ENCODE measurements at regions not wholly inside any gene's neighbourhood (a gene's known extent, or its start where the extent isn't known, plus 50 kb on each side); places are given as distances from the start of the nearest gene placed in this dataset.

DNA sequence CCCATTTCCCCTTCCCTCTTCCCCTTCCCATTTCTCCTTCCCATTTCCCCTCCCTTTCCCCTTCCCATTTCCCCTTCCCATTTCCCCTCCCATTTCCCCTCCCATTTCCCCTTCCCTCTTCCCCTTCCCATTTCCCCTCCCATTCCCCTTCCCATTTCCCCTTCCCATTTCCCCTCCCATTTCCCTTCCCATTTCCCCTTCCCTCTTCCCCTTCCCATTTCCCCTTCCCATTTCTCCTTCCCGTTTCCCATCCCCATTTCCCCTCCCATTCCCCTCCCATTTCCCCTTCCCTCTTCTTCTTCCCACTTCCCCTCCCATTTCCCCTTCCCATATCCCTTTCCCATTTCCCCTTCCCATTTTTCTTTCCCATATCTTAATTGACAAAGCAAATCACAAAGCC lies 109.0 kb downstream of the OLFM1 start:
- DNase-seq: no peak

DNA sequence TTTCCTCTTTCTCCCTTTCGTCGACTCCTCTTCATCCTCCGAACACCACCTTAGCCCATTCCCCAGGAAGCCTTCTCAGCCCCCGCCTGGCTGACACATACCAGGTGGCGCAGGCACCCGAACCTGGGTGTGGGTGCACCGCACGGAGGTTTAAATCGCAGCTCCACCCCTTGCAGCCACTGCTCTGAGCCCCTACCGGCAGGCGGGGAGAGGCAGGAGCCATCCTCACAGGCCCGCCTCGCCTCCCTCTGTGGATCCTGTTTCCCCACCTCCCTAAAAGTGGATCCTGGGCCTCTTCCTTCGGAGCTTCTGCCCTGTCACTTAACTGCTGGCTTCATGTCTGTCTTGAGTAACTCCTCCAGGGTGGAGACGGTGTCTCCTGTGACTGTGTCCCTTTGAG lies 110.7 kb downstream of the OLFM1 start:
- DNase-seq: no peak

DNA sequence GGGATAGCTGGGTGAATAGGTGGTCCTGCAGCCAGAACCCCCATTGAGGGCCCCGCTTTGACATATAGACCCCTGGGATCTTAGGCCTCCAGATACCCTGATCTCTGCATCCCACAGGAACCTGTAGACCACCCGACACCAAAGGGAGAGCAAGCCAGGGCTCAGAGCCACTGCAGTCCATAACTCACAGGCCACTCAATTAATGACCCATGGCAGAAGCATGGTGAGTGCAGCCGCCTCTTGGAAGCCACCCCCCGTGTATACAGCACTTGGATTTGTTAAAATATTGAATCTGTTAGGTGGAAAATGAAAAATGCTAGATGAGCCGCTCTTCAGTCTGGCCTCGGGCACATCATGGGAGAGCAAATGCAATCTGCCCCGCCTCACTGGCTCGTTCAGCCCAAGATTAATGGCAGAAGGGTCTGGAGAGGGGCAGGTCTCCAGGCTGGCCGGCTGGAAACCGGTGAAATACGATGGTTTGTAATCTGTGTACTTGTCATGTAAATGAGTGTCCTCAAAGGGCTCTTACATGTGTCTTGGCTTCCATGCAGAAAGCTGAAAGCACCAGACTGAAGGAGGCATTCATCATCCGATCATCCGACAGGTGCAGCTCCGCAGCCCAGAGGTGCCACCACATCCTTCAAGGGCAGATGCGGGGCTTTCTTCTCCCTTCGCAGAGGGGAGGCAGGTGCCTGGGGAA lies 111.3 kb downstream of the OLFM1 start:
- no peak for DNase-seq

DNA sequence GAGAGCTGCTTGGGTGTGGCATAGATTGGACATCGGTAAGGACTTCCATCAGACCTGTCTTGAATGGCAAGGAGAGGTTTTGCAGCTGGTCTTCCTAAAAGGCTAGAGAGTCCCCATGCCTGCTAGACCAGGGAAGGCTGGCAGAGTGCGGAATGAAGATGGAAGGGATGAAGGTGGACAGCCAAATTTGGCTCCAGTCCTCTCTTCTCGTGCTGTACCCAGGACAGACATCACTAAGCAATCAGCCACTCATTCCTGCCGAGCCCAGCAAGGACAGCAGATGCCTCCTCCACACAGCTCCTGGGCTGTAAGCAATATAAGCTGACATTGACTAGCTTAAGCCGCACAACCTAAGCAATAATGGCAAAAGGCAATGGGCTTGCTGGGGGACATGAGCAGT lies 112.0 kb downstream of the OLFM1 start:
- no peak for DNase-seq

DNA sequence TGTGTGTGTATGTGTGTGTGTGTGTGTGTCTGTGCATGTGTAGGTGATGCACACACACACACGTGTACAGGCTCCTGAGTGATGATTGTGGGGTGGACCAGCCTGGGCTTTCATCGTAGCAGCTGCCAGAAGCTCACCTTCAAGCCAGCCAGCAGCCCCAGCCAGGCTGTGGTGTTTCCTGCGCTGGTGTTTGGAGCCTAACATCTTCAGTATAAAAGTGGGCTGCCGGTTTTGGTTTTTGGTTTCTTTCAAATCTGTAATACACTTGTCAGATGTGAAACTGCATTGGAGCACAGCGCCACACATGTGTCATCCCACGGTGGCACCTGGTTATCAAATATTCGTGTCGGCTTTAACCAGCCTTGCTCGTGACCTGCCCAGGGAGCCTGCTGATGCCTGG lies 114.2 kb downstream of the OLFM1 start:
- DNase-seq: no peak

DNA sequence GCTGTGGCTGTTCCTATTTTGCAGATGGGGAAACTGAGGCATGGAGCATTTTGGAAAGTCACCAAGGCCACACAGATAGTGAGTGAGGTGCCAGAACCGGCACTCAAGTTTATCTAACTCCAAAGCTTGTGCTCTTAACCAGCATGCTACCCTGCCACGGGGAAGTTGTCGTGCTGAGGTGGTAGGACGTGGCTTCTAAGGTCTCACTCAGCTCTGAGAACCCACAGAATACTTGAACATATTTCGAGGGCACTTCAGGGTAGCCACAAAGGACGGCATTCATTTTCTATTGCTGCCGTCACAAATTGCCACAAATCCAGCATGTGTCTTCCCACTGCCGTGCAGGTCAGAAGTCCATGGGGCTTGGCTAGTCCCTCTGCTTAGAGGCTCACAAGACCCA lies 116.7 kb downstream of the OLFM1 start:
- DNase-seq: no peak

DNA sequence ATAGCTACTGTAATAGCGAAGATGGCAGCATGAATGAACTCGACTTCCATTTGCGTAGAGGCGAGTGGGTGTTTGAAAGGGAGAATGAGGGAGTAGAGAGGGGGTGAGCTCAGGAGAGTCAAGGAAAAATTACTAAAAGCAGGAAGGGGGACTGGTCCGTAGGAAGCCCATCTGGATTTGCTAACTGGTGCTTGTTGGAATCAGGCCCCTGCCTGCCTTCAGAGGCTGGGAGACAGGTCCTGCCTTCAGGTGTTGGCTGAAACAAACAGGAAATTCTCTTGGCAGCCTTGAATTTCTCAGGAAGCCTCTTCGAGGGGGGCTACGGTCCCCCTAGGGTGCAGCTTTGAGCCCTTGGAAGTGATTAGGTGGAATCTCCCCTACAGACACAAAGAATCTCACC lies 121.7 kb downstream of the OLFM1 start:
- no peak for DNase-seq

DNA sequence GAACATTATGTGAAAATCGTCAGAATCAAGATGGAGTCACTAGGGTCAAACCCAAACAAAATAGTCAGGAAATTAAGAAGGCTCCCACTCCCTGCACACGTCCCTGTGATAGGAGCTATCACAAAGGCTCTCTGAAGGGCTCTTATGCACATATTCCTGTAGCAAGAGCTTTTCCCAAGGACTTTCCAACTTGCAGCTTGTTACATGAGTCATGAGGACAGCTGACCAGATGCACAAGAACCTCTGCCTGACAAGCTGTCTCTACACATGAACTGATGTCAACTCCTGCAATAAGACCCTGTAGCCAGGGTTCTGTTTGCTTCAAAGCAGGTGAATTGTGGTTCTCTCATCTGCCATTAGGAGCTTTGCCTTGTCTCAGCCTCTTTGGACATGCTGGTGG lies 122.4 kb downstream of the OLFM1 start:
- DNase-seq: no peak

DNA sequence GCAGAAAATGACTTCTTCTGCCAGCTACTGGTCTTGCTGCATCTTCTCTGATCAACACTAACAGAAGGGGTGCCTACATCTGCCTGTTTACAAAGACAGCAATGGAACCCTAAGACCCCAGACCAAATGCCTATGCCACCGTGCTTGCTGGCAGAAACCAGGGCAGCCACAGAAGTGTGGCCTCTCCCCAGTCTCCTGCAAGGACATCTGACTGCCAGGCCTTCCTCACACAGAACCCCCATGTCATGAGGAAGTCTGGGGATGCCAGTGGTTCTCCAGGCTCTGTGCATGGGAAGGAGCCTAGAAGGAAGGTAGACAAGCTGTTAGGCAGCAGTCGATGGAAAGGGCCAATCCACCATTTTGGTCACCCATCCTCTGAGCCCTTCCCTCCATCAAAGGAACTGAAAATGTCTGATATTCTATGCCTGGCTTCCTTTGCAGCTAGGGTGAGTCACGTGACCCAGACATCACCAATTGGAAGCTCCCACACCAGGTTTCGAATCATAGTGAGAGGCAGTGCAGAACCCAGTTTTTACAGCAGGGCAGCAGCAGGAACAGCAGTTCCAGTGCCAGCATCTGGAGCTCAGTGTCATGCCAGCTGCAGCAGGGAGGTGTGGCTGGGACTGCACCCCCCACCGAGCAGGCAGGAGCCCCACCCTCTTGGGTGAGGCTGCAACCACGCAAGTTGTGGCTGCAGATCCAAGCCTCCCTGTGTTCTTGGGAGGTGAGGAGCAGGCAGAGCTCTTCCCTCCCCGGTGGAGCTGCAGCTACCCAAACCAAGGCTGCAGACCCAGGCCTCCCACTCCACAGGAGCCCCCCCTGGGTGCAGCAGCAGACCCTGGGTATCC lies 123.4 kb downstream of the OLFM1 start:
- no peak for DNase-seq

DNA sequence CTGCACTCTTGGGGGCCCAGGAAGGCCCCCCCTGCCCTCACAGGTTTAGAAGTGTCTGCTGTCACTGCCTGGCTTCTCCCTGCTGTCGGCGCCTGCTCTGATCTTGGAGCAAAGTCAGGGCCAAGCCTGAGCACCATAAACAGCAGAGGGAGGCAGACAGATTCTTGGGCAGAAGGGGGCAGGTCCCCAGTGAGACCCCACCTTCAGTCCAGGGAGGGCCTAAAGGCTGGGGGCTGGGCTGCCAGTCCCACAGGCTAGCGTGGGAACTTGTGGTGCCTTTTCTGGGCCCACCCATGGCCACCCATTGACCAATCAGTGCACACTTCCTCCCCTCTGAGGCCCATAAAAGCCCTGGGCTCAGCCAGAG lies 124.0 kb downstream of the OLFM1 start:
- no peak for DNase-seq

DNA sequence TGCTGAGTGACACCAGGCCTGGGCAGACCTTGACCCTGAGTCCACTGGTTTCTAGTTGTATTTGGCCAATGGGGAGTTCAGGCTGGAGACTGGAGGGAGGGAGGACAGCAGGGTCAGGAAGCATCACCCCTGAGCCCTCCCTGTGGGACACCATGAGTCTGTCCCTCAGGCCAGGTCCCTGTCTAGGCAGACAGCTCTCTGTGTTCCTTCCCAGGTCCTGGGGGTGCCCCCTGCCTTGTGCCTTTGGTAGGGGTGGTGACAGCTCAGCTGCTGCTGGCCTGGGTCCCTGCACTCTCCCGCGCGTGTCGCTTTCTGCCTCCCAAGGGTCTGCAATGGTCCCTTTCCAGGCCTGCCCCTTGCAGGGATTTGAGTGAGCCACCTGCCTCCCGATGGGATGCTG lies 125.5 kb downstream of the OLFM1 start:
- no peak for DNase-seq

DNA sequence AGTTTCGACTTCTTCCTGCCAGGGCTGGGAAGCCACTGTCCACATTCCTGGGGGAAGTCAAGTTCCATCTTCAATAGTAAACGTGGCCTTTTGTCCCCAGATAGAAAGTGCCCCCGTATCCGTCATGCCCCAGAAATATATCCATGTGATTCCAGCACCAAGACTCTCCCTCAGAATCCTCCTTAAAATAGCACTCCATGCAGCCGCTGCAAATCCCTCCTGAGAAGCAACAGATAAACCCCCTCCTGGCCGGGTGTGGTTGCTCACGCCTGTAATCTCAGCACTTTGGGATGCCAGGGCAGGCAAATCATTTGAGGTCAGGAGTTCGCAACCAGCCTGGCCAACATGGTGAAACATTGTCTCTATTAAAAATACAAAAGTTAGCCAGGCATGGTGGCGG lies 126.1 kb downstream of the OLFM1 start:
- DNase-seq: no peak

DNA sequence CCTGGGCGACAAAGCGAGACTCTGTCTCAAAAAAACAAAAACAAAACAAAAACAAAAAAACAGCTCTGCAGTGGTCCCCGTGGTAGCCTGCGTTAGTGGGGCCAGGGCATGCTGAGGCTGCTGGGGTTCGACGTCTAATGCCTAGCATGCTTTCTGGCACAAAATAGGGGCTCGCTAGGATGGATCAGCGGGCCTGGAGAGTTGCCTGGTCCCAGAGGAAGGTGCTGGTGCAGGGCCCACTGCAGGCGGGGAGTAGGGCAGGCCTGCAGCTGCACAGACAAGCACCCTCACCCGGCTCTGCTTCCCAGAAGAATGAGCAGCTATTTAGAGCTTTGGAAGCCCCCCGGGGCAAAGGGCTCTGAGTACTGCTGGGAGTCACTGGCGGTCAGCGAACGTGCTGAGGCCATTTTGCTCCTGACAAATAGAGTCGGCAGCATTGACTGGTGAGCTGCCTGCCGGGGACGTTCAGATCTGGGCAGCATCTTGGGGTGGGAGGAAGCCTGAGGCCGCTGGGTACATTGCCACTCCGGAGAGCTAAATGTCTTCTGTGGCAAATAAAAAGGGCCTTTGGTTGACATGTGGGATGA lies 126.7 kb downstream of the OLFM1 start:
- DNase-seq: no peak

DNA sequence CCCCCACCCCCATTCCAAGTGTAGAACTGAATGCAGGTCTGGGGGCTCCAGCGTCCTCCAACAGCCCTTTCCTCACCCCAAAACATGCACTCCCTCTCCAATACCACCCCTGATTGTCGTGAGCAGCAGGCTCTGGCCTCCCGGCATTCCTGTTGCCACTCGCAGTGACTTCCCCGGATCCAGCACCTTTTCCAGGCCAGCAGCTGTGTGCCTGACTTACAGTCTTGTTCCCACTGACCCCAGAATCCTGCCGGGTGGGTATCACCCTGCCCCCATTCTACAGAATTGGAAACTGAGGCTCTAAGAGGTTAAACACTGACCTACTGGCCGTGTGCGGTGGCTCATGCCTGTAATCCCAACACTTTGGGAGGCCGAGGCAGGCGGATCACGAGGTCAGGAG lies 127.2 kb downstream of the OLFM1 start:
- no peak for DNase-seq

DNA sequence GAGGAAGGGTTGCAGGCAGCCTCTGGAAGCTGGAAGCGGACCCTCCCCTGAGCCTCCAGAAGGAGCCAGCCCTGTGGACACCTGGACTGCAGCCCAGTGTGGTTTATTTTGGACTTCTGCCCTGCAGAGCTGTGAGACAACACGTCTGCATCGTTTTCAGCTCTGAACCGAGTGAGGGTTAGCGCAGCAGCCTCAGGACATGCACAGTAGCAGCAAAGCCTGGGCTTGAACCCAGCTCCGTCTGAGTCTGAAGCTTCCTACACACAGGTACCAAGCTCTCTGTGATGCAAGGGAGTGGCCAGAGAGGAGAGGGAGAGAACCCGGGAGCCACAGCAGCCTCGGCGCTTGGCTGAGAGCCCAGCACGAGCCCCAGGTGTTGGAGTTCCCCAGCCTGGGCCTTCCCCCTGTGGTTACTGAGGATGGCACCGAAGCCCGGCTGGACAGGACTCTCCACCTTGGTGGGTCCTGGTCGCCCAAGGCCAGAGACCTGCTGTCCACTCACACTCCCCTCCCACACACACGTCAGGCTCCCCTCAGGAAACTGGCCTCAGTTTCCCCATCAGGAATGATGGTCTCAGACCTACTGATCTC lies 128.2 kb downstream of the OLFM1 start:
- no peak for DNase-seq

DNA sequence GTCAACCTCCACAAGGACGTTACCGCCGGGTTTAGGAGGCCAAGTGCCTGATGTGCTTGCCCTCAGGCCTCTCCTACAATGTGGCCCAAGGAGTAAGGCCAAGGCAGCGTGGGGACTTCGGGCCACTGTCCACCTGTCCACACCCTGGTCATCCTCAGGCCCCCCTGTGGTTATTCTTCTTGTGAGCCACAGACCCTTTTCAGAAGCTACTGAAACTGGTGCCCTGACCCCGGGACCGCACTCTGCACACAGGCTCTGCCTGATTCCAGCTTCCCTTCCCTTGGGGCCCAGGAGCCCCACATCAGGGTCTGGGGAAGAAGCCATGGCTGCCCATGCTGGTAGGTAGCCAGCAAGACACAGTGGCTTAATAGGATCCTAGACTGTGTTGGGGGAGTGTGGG lies 128.8 kb downstream of the OLFM1 start:
- DNase-seq: no peak

DNA sequence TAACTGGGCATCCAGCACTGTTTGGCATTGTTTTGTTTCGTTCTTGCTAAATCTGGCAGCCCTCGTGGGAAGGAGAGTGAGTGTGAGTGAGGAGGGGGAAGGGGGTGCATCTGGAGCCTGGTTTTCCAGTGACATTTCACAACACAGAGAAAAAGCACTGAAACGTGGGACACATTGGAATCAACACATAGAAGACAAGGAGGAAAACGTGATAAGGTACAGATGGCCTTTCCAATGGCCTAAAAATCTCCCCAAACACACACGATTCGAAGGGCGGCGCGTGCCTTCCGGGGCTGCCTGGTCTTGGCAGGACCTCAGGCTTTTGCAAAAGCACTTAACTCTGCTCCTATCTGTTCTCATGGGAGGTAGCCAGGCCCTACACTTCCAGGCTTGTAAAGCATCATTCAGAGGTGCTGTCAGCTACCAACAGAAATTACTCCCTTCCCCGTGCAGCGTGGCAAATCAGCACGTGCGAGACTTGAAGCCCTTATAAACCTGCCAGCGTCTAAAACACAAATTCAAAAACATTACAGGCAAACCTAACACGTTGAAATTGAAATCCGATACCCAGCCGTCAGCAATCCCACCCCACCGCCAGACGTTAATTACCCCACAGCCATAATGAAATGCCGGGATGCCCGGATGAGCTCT lies 129.4 kb downstream of the OLFM1 start:
- DNase-seq: no peak

DNA sequence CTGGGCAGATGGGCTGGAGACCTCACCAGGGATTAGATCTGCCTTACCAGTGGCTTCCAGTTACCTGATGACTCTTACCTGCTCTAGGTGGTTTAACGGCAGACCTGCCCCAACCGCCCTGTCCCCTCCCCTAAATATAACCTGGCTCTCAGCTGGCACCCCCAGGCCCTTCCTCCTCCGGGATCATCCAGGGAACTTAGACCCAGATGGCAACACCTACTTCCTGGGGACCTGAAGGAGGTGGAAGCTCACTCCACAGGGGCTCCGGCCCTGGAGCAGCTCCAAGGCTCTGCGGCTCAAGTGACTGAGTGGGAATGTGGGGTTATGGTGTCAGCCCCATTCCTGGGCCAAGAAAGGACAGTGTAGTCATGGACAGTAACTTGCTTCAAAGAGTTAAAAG lies 130.4 kb downstream of the OLFM1 start:
- DNase-seq: no peak

DNA sequence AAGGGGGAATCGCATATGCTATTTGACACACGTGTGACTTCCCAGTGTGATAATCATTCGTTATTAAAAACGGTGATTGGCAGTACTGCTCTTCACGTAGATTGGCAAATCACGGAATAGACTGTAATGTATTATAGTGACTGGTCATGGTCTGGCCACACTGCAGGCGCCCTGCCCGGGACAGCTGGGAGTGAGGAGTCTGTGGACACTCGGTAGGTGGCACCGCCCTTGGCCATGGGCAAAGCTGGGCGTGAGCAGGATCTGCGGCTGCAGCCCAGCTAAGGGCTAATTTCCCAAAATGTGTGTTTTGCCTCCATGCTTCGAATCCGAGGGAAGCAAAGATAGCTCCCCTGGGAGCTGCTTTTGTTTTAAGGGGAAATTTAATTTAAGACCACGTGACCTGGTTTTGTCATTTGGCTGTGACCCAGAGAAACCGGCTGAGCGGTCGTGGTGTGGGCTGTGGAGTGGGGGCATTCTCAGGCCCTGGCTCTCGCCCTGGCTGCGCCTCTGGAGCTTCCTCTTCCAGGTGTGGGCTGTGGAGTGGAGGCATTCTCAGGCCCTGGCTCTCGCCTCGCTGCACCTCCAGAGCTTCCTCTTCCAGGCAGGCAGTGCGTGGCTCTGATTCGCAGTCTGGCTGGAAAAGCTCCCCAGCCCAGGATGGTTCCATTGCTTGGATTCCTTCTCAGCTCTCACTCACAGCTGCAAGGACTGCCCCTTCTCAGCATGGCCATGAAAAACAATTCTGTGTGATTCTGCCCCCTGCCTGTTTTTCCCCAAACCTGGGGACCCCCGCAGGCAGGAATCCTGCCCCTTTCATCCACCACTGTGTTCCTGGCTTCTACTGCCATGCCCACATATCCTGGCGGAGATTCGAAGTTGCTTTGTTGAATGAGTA lies 131.1 kb downstream of the OLFM1 start:
- no peak for DNase-seq

DNA sequence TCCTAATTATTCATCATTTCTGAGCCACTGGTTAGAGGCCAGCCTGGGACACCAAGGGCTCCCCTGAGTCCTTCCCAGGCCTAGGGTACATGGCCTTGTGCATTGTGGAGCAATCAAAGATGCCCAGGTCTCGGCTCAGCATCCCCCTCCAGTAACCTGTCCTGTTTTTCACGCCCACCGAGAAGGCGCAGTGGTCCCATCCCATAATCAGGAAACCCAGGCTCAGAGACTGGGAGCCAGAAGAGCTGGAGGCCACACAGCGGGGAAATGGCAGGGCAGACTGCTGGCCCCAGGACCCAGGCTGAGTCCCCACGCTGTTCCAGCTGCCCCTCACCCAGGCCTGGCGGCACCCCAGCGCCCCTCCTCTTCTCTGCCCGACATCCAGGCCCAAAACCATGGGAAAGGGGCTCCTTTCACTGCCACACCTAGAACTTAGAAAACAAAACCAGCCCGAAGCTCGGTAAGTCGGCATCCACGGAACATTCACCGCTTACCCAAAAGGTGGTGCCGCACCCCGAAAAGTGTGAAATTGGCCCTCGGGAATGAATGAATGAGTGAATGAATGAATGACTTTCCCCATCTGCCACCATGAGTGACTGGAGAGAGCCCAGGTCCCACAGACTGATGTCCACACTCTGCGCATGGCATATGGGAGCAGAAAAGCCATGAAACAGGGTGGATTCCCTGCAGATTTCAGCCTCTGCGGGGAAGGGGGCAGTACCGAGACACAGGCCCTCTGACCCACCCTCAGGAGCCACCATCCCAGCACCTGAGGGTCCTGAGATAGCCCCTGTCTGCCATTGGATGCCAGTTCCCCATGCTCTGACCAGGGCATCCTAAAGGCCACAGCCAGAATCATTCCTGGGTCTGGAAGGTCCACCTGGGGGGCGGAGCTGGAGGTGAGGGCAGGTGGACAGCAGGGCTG lies 132.5 kb downstream of the OLFM1 start:
- no peak for DNase-seq
